Astrocyte (in vitro differentiated cells and primary cell): ENCODE measurements at regions not wholly inside any gene's neighbourhood (a gene's known extent, or its start where the extent isn't known, plus 50 kb on each side); places are given as distances from the start of the nearest gene placed in this dataset.

Source experiments
- EZH2 ChIP-seq: IDR thresholded peaks from 2 replicates; pipeline ENCODE4 v1.6.1; 2012; ENCODE audit warnings: mild to moderate bottlenecking, low read length, inconsistent platforms; ENCODE audit not compliant: insufficient read depth
- TF ChIP-seq, protein P1 (sequence below): IDR thresholded peaks from 2 replicates; pipeline ENCODE4 v1.5.1; 2011; ENCODE audit warnings: low read depth, mild to moderate bottlenecking, inconsistent platforms, low read length, moderate library complexity; ENCODE audit not compliant: insufficient read depth

DNA sequence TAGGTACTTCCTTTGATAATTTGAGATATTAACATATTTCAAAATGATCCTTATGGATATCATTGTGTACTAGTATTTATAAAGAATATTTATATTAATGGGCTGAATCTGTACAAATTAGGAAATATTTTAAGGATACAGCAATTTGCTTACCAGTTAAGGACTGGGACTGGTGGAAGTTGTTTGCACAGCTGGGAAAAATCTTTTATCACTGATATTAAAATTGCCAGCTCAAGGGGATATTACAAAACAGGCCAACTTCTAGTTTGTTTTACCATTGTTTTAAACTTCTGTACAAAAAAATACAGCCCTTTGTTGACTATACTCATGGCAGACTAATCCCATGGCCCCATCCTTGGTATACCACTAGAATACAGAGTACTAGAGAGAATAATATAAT is 133.2 kb upstream of the DDHD1 start:
- TF ChIP-seq, protein P1, sequence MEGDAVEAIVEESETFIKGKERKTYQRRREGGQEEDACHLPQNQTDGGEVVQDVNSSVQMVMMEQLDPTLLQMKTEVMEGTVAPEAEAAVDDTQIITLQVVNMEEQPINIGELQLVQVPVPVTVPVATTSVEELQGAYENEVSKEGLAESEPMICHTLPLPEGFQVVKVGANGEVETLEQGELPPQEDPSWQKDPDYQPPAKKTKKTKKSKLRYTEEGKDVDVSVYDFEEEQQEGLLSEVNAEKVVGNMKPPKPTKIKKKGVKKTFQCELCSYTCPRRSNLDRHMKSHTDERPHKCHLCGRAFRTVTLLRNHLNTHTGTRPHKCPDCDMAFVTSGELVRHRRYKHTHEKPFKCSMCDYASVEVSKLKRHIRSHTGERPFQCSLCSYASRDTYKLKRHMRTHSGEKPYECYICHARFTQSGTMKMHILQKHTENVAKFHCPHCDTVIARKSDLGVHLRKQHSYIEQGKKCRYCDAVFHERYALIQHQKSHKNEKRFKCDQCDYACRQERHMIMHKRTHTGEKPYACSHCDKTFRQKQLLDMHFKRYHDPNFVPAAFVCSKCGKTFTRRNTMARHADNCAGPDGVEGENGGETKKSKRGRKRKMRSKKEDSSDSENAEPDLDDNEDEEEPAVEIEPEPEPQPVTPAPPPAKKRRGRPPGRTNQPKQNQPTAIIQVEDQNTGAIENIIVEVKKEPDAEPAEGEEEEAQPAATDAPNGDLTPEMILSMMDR: no peak
- TF ChIP-seq EZH2: no peak
